ENCODE measurements at regions not wholly inside any gene's neighbourhood (a gene's known extent, or its start where the extent isn't known, plus 50 kb on each side); places are given as distances from the start of the nearest gene placed in this dataset.

DNA sequence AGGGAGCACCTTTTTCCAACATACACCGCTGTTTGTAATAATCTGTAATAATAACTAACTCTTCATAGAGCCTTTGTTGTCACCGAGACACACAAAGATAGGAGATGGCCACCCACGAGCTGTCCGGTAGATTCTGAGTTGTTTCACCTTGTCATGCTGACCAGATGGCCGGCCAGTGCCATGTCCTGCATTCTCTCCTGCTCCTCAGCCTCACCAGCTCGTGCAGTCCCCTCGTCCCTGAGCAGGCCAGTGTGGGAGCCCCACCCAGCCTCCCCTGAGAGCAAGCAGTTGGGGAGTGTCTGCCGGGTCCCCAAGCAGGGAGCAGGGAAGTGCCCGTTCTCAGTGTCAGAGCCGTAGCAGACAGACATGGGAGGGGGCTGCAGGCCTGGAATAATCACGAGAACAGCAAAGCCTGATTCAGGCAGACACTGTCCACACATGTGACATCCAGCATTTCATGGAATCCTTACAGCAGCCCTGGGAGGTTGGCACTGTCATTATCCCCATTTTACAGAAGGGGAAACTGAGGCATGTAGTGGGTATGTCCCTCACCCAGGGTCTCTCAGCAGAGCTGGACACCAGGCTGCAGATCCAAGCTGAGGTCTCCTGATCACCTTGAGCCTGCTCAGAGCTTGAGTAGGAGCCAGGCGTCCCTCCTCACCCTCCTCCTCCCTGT is 178.5 kb upstream of the CIBAR2 start:
- ChIA-PET CTCF (interaction anchor here (0.6 kb wide), 1 partner anchor 7 kb away, joined by 3 read pairs; no protein-coding TSS in a partner anchor), POLR2A (no interaction called here)
- DNase-seq (no peak), ATAC-seq (no peak)
- H3K4me1 Mint-ChIP-seq = no peaks in the 10 kb centered on the region
- peaks cover 3% of the 10 kb centered on the region for H3K27me3 Mint-ChIP-seq
- H3K9me3 Mint-ChIP-seq (ENCODE audit: low read depth) = no peaks in the 10 kb centered on the region
- no peak overlapping the region for H3K4me3 Mint-ChIP-seq
- H3K36me3 Mint-ChIP-seq (ENCODE audit: low read depth) = no peaks in the 10 kb centered on the region
- no peak overlapping the region for H3K27ac Mint-ChIP-seq
- intact Hi-C loops (cut with DNase I, micrococcal nuclease) = no loop called here

- no peak overlapping the region for H3K4me3 Mint-ChIP-seq
- intact Hi-C loops (cut with DNase I, micrococcal nuclease) = no loop called here
- H3K36me3 Mint-ChIP-seq (ENCODE audit: low read depth) = no peaks in the 10 kb centered on the region
- no peak for ATAC-seq
- ChIA-PET CTCF (no interaction called here), POLR2A (no interaction called here)
- H3K9me3 Mint-ChIP-seq (ENCODE audit: low read depth) = no peaks in the 10 kb centered on the region
- no peak for DNase-seq
- H3K27ac Mint-ChIP-seq = no peak overlapping the region
- H3K4me1 Mint-ChIP-seq = no peaks in the 10 kb centered on the region
- peaks cover 3% of the 10 kb centered on the region for H3K27me3 Mint-ChIP-seq
Measured at GRCh38 chr16:85291302-85292148, 179.3 kb upstream of the CIBAR2 start.

DNA sequence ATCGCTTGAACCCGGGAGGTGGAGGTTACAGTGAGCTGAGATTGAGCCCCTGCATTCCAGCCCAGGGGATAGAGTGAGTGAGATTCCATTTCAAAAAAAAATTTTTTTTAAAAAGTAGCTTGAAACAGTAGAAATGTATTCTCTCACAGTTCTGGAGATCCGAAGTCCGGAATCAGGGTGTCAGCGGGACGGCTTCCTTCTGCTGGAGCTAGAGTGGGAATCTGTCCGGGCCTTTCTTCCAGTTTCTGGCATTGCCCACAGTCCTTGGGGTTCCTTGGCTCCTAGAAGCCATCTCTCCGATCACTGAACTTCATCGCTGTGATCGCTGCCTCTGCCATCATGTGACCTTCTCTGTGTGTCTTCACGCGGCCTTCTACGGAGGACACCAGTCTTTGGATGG is 181.2 kb upstream of the CIBAR2 start:
- DNase-seq (no peak), ATAC-seq (no peak)
- Mint-ChIP-seq H3K4me3 (no peak overlapping the region), H3K9me3 (ENCODE audit: low read depth) (no peaks in the 10 kb centered on the region), H3K27me3 (no peaks in the 10 kb centered on the region), H3K36me3 (ENCODE audit: low read depth) (no peaks in the 10 kb centered on the region), H3K27ac (no peak overlapping the region), H3K4me1 (no peaks in the 10 kb centered on the region)
- intact Hi-C loops (cut with DNase I, micrococcal nuclease) = no loop called here
- ChIA-PET POLR2A (no interaction called here), CTCF (interaction anchor here (1.6 kb wide), 1 partner anchor 11 kb away, joined by 3 read pairs; no protein-coding TSS in a partner anchor)

GRCh38 chr16:85293904-85294642 is 181.8 kb upstream of the CIBAR2 start:
- no peak for DNase-seq
- Mint-ChIP-seq H3K36me3 (ENCODE audit: low read depth) (no peaks in the 10 kb centered on the region), H3K4me1 (no peaks in the 10 kb centered on the region), H3K27ac (no peak overlapping the region), H3K4me3 (no peak overlapping the region), H3K27me3 (no peaks in the 10 kb centered on the region), H3K9me3 (ENCODE audit: low read depth) (no peaks in the 10 kb centered on the region)
- CTCF ChIA-PET = interaction anchor here (1.6 kb wide), 1 partner anchor 11 kb away, joined by 3 read pairs; no protein-coding TSS in a partner anchor
- ATAC-seq = no peak
- POLR2A ChIA-PET = no interaction called here
- intact Hi-C loops (cut with DNase I, micrococcal nuclease) = no loop called here

DNA sequence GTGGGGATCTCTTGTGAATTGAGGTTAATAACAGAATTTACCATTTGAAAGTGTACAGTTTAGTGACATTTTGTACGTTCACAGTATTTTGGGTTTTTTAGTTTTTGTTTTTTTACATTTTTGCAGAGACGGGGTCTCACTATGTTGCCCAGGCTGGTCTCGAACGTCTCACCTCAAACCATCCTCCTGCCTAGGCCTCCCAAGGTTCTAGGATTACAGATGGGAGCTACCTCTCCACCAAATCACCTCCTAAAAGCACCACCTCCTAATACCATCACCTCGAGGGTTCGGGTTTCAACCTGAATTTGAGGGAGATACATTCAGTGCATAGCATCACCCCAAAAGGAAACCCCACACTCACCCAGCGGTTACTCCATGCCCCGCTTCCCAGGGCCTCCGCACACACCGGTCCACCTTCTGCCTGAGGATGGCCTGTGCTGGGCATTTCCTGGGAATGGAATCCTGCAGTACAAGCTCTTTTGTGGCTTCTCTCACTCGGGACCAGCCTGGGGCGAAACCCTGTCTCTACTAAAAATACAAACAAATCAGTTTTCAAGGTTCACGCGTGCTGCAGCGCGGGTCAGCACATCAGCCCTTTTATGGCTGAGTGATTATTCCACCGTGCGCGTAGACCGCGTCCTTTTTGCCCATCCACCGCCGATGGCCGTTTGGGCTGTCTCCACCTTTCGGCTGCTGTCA is 182.7 kb upstream of the CIBAR2 start:
- CTCF ChIA-PET = interaction anchor here (0.5 kb wide), 1 partner anchor 342 kb away, joined by 5 read pairs; no protein-coding TSS in a partner anchor
- H3K9me3 Mint-ChIP-seq (ENCODE audit: low read depth) = no peaks in the 10 kb centered on the region
- no peaks in the 10 kb centered on the region for H3K27me3 Mint-ChIP-seq
- H3K4me1 Mint-ChIP-seq = no peaks in the 10 kb centered on the region
- POLR2A ChIA-PET = no interaction called here
- no peak overlapping the region for H3K4me3 Mint-ChIP-seq
- H3K36me3 Mint-ChIP-seq (ENCODE audit: low read depth) = no peaks in the 10 kb centered on the region
- DNase-seq (no peak), ATAC-seq (no peak)
- intact Hi-C loops (cut with DNase I, micrococcal nuclease) = no loop called here
- H3K27ac Mint-ChIP-seq = no peak overlapping the region

- ChIA-PET POLR2A (interaction anchor here (0.6 kb wide), 1 partner anchor 80 kb away, joined by 3 read pairs; no protein-coding TSS in a partner anchor), CTCF (interaction anchor here (0.5 to 2.7 kb wide), 14 partner anchors 10 to 965 kb away, joined by 3 to 14 read pairs (median 4); no protein-coding TSS in a partner anchor)
- ATAC-seq (peak; percentile 97), DNase-seq (peak; percentile 79)
- Mint-ChIP-seq H3K36me3 (ENCODE audit: low read depth) (no peaks in the 10 kb centered on the region), H3K9me3 (ENCODE audit: low read depth) (no peaks in the 10 kb centered on the region), H3K27ac (no peak overlapping the region), H3K4me1 (no peaks in the 10 kb centered on the region), H3K27me3 (no peaks in the 10 kb centered on the region), H3K4me3 (no peak overlapping the region)
- intact Hi-C loops (cut with DNase I, micrococcal nuclease) = no loop called here
Measured at GRCh38 chr16:85296859-85297660, 184.8 kb upstream of the CIBAR2 start.

DNA sequence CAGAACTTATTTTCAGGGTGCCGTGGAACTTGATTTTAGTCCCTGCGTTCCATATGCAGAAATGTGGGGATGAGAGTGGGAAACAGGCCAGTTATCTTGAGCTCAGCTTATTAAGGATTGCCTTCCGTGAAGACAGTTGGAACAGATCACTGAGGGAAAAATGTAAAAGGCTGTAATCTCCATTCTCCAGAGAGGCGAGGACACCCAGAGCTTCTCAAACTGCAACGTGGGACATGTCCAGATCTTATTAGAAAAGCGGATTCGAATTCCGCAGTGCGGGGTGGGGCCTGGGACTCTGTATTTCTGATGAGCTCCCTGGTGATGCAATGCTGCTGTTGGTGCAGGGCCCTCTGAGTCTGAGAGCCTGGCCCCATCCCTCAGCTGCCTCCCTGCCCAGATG is 185.6 kb upstream of the CIBAR2 start:
- H3K4me3 Mint-ChIP-seq = no peak overlapping the region
- H3K9me3 Mint-ChIP-seq (ENCODE audit: low read depth) = no peaks in the 10 kb centered on the region
- intact Hi-C loops (cut with DNase I, micrococcal nuclease) = no loop called here
- H3K27ac Mint-ChIP-seq = no peak overlapping the region
- H3K36me3 Mint-ChIP-seq (ENCODE audit: low read depth) = no peaks in the 10 kb centered on the region
- ChIA-PET CTCF (interaction anchor here (0.5 to 2.7 kb wide), 9 partner anchors 7 to 453 kb away, joined by 3 to 14 read pairs (median 3); no protein-coding TSS in a partner anchor), POLR2A (no interaction called here)
- ATAC-seq (no peak), DNase-seq (no peak)
- no peaks in the 10 kb centered on the region for H3K4me1 Mint-ChIP-seq
- H3K27me3 Mint-ChIP-seq = no peaks in the 10 kb centered on the region

- Mint-ChIP-seq H3K36me3 (ENCODE audit: low read depth) (no peaks in the 10 kb centered on the region), H3K27ac (no peak overlapping the region), H3K9me3 (ENCODE audit: low read depth) (no peaks in the 10 kb centered on the region), H3K4me1 (peaks cover 10% of the 10 kb centered on the region), H3K4me3 (no peak overlapping the region), H3K27me3 (no peaks in the 10 kb centered on the region)
- ChIA-PET CTCF (interaction anchor here (1.2 kb wide), 1 partner anchor 25 kb away, joined by 3 read pairs; no protein-coding TSS in a partner anchor), POLR2A (no interaction called here)
- ATAC-seq (no peak), DNase-seq (no peak)
- intact Hi-C loops (cut with DNase I, micrococcal nuclease) = loop anchor here in 1 of 2 experiments (5.0 kb wide), 1 partner anchor 417 kb away; no protein-coding TSS in a partner anchor
Measured at GRCh38 chr16:85300406-85300968, 188.2 kb upstream of the CIBAR2 start.

DNA sequence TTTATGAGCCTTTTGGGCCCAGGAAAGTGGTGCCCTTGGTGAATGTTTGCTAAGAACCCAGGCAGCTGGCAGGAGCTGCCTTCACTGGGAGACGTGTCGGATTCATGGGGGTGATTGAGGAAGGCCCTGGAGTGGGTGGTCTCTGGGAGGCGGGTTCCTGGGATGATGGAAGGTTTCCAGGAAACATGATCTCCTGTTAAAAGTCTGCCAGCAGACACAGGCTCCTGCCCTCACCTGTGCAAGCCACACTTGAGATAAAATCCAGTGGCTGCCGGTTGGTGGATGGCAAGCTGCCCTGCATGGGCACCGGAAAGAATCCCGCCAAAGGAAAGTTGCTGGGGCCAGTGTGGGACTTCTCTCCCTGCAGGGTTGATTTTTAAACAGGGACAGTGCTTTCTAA is 189.0 kb upstream of the CIBAR2 start:
- DNase-seq = no peak
- intact Hi-C loops (cut with DNase I, micrococcal nuclease) = loop anchor here in 1 of 2 experiments (5.0 kb wide), 1 partner anchor 416 kb away; no protein-coding TSS in a partner anchor
- Mint-ChIP-seq H3K4me3 (no peak overlapping the region), H3K4me1 (peaks cover 18% of the 10 kb centered on the region), H3K9me3 (ENCODE audit: low read depth) (no peaks in the 10 kb centered on the region), H3K36me3 (ENCODE audit: low read depth) (no peaks in the 10 kb centered on the region), H3K27ac (no peak overlapping the region), H3K27me3 (no peaks in the 10 kb centered on the region)
- ATAC-seq = no peak
- POLR2A ChIA-PET = no interaction called here
- CTCF ChIA-PET = interaction anchor here (0.6 to 1.2 kb wide), 2 partner anchors 26 to 101 kb away, joined by 3 to 4 read pairs; no protein-coding TSS in a partner anchor
